22Rv1 (cell line): ENCODE measurements at regions not wholly inside any gene's neighbourhood (a gene's known extent, or its start where the extent isn't known, plus 50 kb on each side); places are given as distances from the start of the nearest gene placed in this dataset.

ENCODE experiments used
- H3K27ac ChIP-seq: fragments of 450-650 bp; 2 replicates; pipeline ENCODE4 v1.5.1; 2017
- CTCF ChIP-seq: fragments of 450-650 bp; IDR thresholded peaks from 2 replicates; pipeline ENCODE4 v1.5.1; 2017; ENCODE audit warnings: mild to moderate bottlenecking
- ZFX ChIP-seq: fragments of 450-650 bp; IDR thresholded peaks from 2 replicates; pipeline ENCODE4 v1.6.1; 2017; ENCODE audit warnings: antibody characterized with exemption, borderline replicate concordance

- no peak for TF ChIP-seq ZFX
- no peak for TF ChIP-seq CTCF
- H3K27ac ChIP-seq, result no peak overlapping the region
Observed at GRCh38 chr9:93815135-93815534, 140.0 kb downstream of the BARX1 start.

GRCh38 chr9:93814077-93814956 is 140.8 kb downstream of the BARX1 start:
- no peak overlapping the region for H3K27ac ChIP-seq
- TF ChIP-seq CTCF (no peak), ZFX (no peak)

GRCh38 chr9:93813221-93814076 is 141.7 kb downstream of the BARX1 start:
- no peak overlapping the region for H3K27ac ChIP-seq
- TF ChIP-seq ZFX (no peak), CTCF (no peak)

GRCh38 chr9:93812410-93812668 is 142.8 kb downstream of the BARX1 start:
- TF ChIP-seq ZFX (no peak), CTCF (no peak)
- H3K27ac ChIP-seq, result no peak overlapping the region

- H3K27ac ChIP-seq, result no peak overlapping the region
- TF ChIP-seq CTCF (no peak), ZFX (no peak)
Observed at GRCh38 chr9:93810028-93810971, 144.9 kb downstream of the BARX1 start.

GRCh38 chr9:93809204-93809940 is 145.8 kb downstream of the BARX1 start:
- TF ChIP-seq CTCF, result no peak
- TF ChIP-seq ZFX, result no peak
- no peak overlapping the region for H3K27ac ChIP-seq
